ENCODE measurements at regions not wholly inside any gene's neighbourhood (a gene's known extent, or its start where the extent isn't known, plus 50 kb on each side); places are given as distances from the start of the nearest gene placed in this dataset.

GRCh38 chr2:51410331-51410730 lies 378.4 kb upstream of the NRXN1 start:
- TF ChIP-seq REST (IDR thresholded peaks at IDR 0.05; ENCODE audit: insufficient read depth in 1 of 2, low read depth in 2 of 2, low read length in 2 of 2) (no peak), POLR2AphosphoS5 (IDR thresholded peaks at IDR 0.05; ENCODE audit: low read depth, low read length) (no peak)

All from PFSK-1 (cell line).